Activated T-cell treated with anti-CD3 and anti-CD28 coated beads, Interleukin-2, amount 50 U/mL, for 24 hours (primary cell): ENCODE measurements at regions not wholly inside any gene's neighbourhood (a gene's known extent, or its start where the extent isn't known, plus 50 kb on each side); places are given as distances from the start of the nearest gene placed in this dataset.

Experiments
- DNase-seq: peaks from one replicate; pipeline ENCODE4 v3.0.0-alpha.2; 2020
- H3K27ac Mint-ChIP-seq: 2 replicates; pipeline ENCODE4 v1.8.0; 2020; ENCODE audit warnings: mild to moderate bottlenecking, mixed read lengths
- H3K27me3 Mint-ChIP-seq: 2 replicates; pipeline ENCODE4 v1.8.0; 2020; ENCODE audit warnings: mixed read lengths
- H3K36me3 Mint-ChIP-seq: 2 replicates; pipeline ENCODE4 v1.8.0; 2020; ENCODE audit warnings: low read depth, mixed read lengths
- H3K4me1 Mint-ChIP-seq: 2 replicates; pipeline ENCODE4 v1.8.0; 2020; ENCODE audit warnings: low read depth, mixed read lengths
- H3K4me3 Mint-ChIP-seq: 2 replicates; pipeline ENCODE4 v1.8.0; 2020; ENCODE audit warnings: mild to moderate bottlenecking, moderate library complexity, mixed read lengths
- H3K9me3 Mint-ChIP-seq: 2 replicates; pipeline ENCODE4 v1.8.0; 2020; ENCODE audit warnings: mixed read lengths

GRCh38 chr3:128554465-128555097 lies 61.6 kb upstream of the GATA2 start:
- Mint-ChIP-seq H3K36me3 (no peaks in the 10 kb centered on the region), H3K27ac (no peak overlapping the region), H3K4me1 (peaks cover 3% of the 10 kb centered on the region), H3K27me3 (peaks cover 79% of the 10 kb centered on the region), H3K9me3 (no peaks in the 10 kb centered on the region), H3K4me3 (no peak overlapping the region)
- DNase-seq: no peak

- H3K27ac Mint-ChIP-seq: no peak overlapping the region
- no peak overlapping the region for H3K4me3 Mint-ChIP-seq
- no peaks in the 10 kb centered on the region for H3K36me3 Mint-ChIP-seq
- no peak for DNase-seq
- no peaks in the 10 kb centered on the region for H3K4me1 Mint-ChIP-seq
- peaks cover 74% of the 10 kb centered on the region for H3K27me3 Mint-ChIP-seq
- no peaks in the 10 kb centered on the region for H3K9me3 Mint-ChIP-seq
Observed at GRCh38 chr3:128554100-128554464, 61.1 kb upstream of the GATA2 start.

GRCh38 chr3:128553560-128553959 lies 60.6 kb upstream of the GATA2 start:
- DNase-seq: no peak
- Mint-ChIP-seq H3K4me1 (no peaks in the 10 kb centered on the region), H3K9me3 (no peaks in the 10 kb centered on the region), H3K27me3 (peaks cover 74% of the 10 kb centered on the region), H3K4me3 (no peak overlapping the region), H3K36me3 (no peaks in the 10 kb centered on the region), H3K27ac (no peak overlapping the region)

- DNase-seq: no peak
- no peaks in the 10 kb centered on the region for H3K9me3 Mint-ChIP-seq
- H3K27me3 Mint-ChIP-seq: peaks cover 58% of the 10 kb centered on the region
- no peak overlapping the region for H3K27ac Mint-ChIP-seq
- H3K36me3 Mint-ChIP-seq: no peaks in the 10 kb centered on the region
- H3K4me3 Mint-ChIP-seq: no peak overlapping the region
- no peaks in the 10 kb centered on the region for H3K4me1 Mint-ChIP-seq
Observed at GRCh38 chr3:128551867-128552266, 58.9 kb upstream of the GATA2 start.

GRCh38 chr3:128551451-128551850 lies 58.5 kb upstream of the GATA2 start:
- H3K9me3 Mint-ChIP-seq: no peaks in the 10 kb centered on the region
- H3K27me3 Mint-ChIP-seq: peaks cover 54% of the 10 kb centered on the region
- no peak overlapping the region for H3K4me3 Mint-ChIP-seq
- no peak overlapping the region for H3K27ac Mint-ChIP-seq
- DNase-seq: no peak
- no peaks in the 10 kb centered on the region for H3K36me3 Mint-ChIP-seq
- H3K4me1 Mint-ChIP-seq: no peaks in the 10 kb centered on the region

- Mint-ChIP-seq H3K27ac (no peak overlapping the region), H3K27me3 (peaks cover 48% of the 10 kb centered on the region), H3K4me1 (no peaks in the 10 kb centered on the region), H3K9me3 (no peaks in the 10 kb centered on the region), H3K36me3 (no peaks in the 10 kb centered on the region), H3K4me3 (no peak overlapping the region)
- no peak for DNase-seq
Observed at GRCh38 chr3:128550471-128551126, 57.6 kb upstream of the GATA2 start.

GRCh38 chr3:128550113-128550440 lies 57.1 kb upstream of the GATA2 start:
- H3K4me3 Mint-ChIP-seq: no peak overlapping the region
- no peaks in the 10 kb centered on the region for H3K9me3 Mint-ChIP-seq
- H3K4me1 Mint-ChIP-seq: no peaks in the 10 kb centered on the region
- no peaks in the 10 kb centered on the region for H3K36me3 Mint-ChIP-seq
- no peak overlapping the region for H3K27ac Mint-ChIP-seq
- peaks cover 47% of the 10 kb centered on the region for H3K27me3 Mint-ChIP-seq
- DNase-seq: no peak

GRCh38 chr3:128549283-128550112 lies 56.5 kb upstream of the GATA2 start:
- no peaks in the 10 kb centered on the region for H3K36me3 Mint-ChIP-seq
- H3K27me3 Mint-ChIP-seq: peaks cover 42% of the 10 kb centered on the region
- no peaks in the 10 kb centered on the region for H3K4me1 Mint-ChIP-seq
- H3K27ac Mint-ChIP-seq: no peak overlapping the region
- H3K4me3 Mint-ChIP-seq: no peak overlapping the region
- DNase-seq: no peak
- peaks cover 2% of the 10 kb centered on the region for H3K9me3 Mint-ChIP-seq

- no peak overlapping the region for H3K4me3 Mint-ChIP-seq
- H3K27me3 Mint-ChIP-seq: peaks cover 33% of the 10 kb centered on the region
- no peak for DNase-seq
- H3K4me1 Mint-ChIP-seq: no peaks in the 10 kb centered on the region
- H3K27ac Mint-ChIP-seq: no peak overlapping the region
- no peaks in the 10 kb centered on the region for H3K36me3 Mint-ChIP-seq
- peaks cover 2% of the 10 kb centered on the region for H3K9me3 Mint-ChIP-seq
Observed at GRCh38 chr3:128548426-128549282, 55.7 kb upstream of the GATA2 start.

- no peak for DNase-seq
- Mint-ChIP-seq H3K27ac (no peak overlapping the region), H3K9me3 (peaks cover 8% of the 10 kb centered on the region), H3K27me3 (peaks cover 30% of the 10 kb centered on the region), H3K4me1 (no peaks in the 10 kb centered on the region), H3K36me3 (no peaks in the 10 kb centered on the region), H3K4me3 (no peak overlapping the region)
Observed at GRCh38 chr3:128548021-128548420, 55.0 kb upstream of the GATA2 start.

GRCh38 chr3:128547368-128547987 lies 54.5 kb upstream of the GATA2 start:
- H3K4me1 Mint-ChIP-seq: no peaks in the 10 kb centered on the region
- H3K27ac Mint-ChIP-seq: no peak overlapping the region
- no peaks in the 10 kb centered on the region for H3K36me3 Mint-ChIP-seq
- peaks cover 11% of the 10 kb centered on the region for H3K9me3 Mint-ChIP-seq
- DNase-seq: no peak
- H3K4me3 Mint-ChIP-seq: no peak overlapping the region
- H3K27me3 Mint-ChIP-seq: peaks cover 30% of the 10 kb centered on the region

GRCh38 chr3:128546646-128547045 lies 53.6 kb upstream of the GATA2 start:
- DNase-seq: no peak
- Mint-ChIP-seq H3K4me3 (no peak overlapping the region), H3K36me3 (no peaks in the 10 kb centered on the region), H3K4me1 (no peaks in the 10 kb centered on the region), H3K27ac (no peak overlapping the region), H3K27me3 (peaks cover 28% of the 10 kb centered on the region), H3K9me3 (peaks cover 11% of the 10 kb centered on the region)

GRCh38 chr3:128545120-128545752 lies 52.2 kb upstream of the GATA2 start:
- Mint-ChIP-seq H3K4me3 (no peak overlapping the region), H3K4me1 (no peaks in the 10 kb centered on the region), H3K27ac (no peak overlapping the region), H3K36me3 (no peaks in the 10 kb centered on the region), H3K27me3 (peaks cover 28% of the 10 kb centered on the region), H3K9me3 (peaks cover 11% of the 10 kb centered on the region)
- no peak for DNase-seq

GRCh38 chr3:128544190-128544589 lies 51.2 kb upstream of the GATA2 start:
- DNase-seq: no peak
- no peak overlapping the region for H3K27ac Mint-ChIP-seq

More at GRCh38 chr3:128544190-128544589, 51.2 kb upstream of the GATA2 start:
- no peaks in the 10 kb centered on the region for H3K4me1 Mint-ChIP-seq
- H3K4me3 Mint-ChIP-seq: no peak overlapping the region
- H3K27me3 Mint-ChIP-seq: peaks cover 34% of the 10 kb centered on the region
- H3K9me3 Mint-ChIP-seq: peaks cover 11% of the 10 kb centered on the region
- H3K36me3 Mint-ChIP-seq: no peaks in the 10 kb centered on the region
